GM19025 (cell line): ENCODE measurements at regions not wholly inside any gene's neighbourhood (a gene's known extent, or its start where the extent isn't known, plus 50 kb on each side); places are given as distances from the start of the nearest gene placed in this dataset.

Experiments
- ATAC-seq: cut with Tn5 transposase; IDR thresholded peaks from one replicate; pipeline ENCODE4 v1.9.1; 2021; ENCODE audit warnings: mild to moderate bottlenecking, low read depth, moderate library complexity; ENCODE audit not compliant: unreplicated experiment

GRCh38 chr15:47552978-47553608 is 164.2 kb upstream of the SEMA6D start:
- ATAC-seq, result no peak

GRCh38 chr15:47553947-47554346 is 163.4 kb upstream of the SEMA6D start:
- no peak for ATAC-seq

- ATAC-seq, result no peak
These were observed 156.2 kb upstream of the SEMA6D start for GRCh38 chr15:47561102-47561501.

- ATAC-seq, result no peak
These were observed 151.4 kb upstream of the SEMA6D start for GRCh38 chr15:47565949-47566348.

- no peak for ATAC-seq
These were observed 150.7 kb upstream of the SEMA6D start for GRCh38 chr15:47566610-47567009.

- no peak for ATAC-seq
These were observed 149.3 kb upstream of the SEMA6D start for GRCh38 chr15:47568030-47568429.

- no peak for ATAC-seq
These were observed 147.3 kb upstream of the SEMA6D start for GRCh38 chr15:47570044-47570443.

GRCh38 chr15:47570451-47570850 is 146.9 kb upstream of the SEMA6D start:
- no peak for ATAC-seq

- no peak for ATAC-seq
These were observed 146.2 kb upstream of the SEMA6D start for GRCh38 chr15:47570881-47571640.

GRCh38 chr15:47573673-47574072 is 143.6 kb upstream of the SEMA6D start:
- no peak for ATAC-seq

- ATAC-seq, result no peak
These were observed 140.3 kb upstream of the SEMA6D start for GRCh38 chr15:47577000-47577399.

GRCh38 chr15:47577461-47577860 is 139.8 kb upstream of the SEMA6D start:
- ATAC-seq, result no peak

GRCh38 chr15:47582233-47582632 is 135.1 kb upstream of the SEMA6D start:
- no peak for ATAC-seq

GRCh38 chr15:47584316-47584715 is 133.0 kb upstream of the SEMA6D start:
- no peak for ATAC-seq

GRCh38 chr15:47586653-47587224 is 130.6 kb upstream of the SEMA6D start:
- no peak for ATAC-seq

GRCh38 chr15:47587940-47588802 is 129.1 kb upstream of the SEMA6D start:
- ATAC-seq, result no peak

- ATAC-seq, result no peak
These were observed 128.3 kb upstream of the SEMA6D start for GRCh38 chr15:47588958-47589357.

GRCh38 chr15:47598996-47599395 is 118.3 kb upstream of the SEMA6D start:
- no peak for ATAC-seq

- no peak for ATAC-seq
These were observed 117.5 kb upstream of the SEMA6D start for GRCh38 chr15:47599806-47600205.

- no peak for ATAC-seq
These were observed 115.2 kb upstream of the SEMA6D start for GRCh38 chr15:47602121-47602520.

- no peak for ATAC-seq
These were observed 114.3 kb upstream of the SEMA6D start for GRCh38 chr15:47603026-47603425.
